A673 (cell line): ENCODE measurements at regions not wholly inside any gene's neighbourhood (a gene's known extent, or its start where the extent isn't known, plus 50 kb on each side); places are given as distances from the start of the nearest gene placed in this dataset.

Experiments used
- BruUV-seq: library from RNA; stranded (reverse); fragments of 400-500 nt; replicated peaks from 2 replicates; lab custom pipeline; 2021; lab: Mats Ljungman, UMichigan
- CTCF ChIA-PET: fragments of 300-600 bp; sonication (Branson Sonifier 250); formaldehyde crosslinking; loops from one replicate; lab custom pipeline; 2022; ENCODE audit warnings: antibody characterized with exemption; lab: Charles Lee
- POLR2A ChIA-PET: fragments of 300-600 bp; sonication (Branson Sonifier 250); formaldehyde crosslinking; loops from one replicate; lab custom pipeline; 2022; ENCODE audit warnings: antibody characterized with exemption; ENCODE audit not compliant: low non-redundant PET; lab: Charles Lee
- DNase-seq: peaks from one replicate; pipeline ENCODE4 v3.0.0-alpha.2; 2015; ENCODE audit warnings: low spot score
- H3K27ac ChIP-seq: fragments of 200-600 bp; sonication (generic); 2 replicates; pipeline ENCODE4 v1.5.1; 2016; ENCODE audit warnings: mixed run types, low read depth, mild to moderate bottlenecking, mixed read lengths, antibody characterized with exemption, low read length; ENCODE audit not compliant: poor library complexity, severe bottlenecking
- H3K27me3 ChIP-seq: fragments of 200-600 bp; sonication (generic); replicated peaks from 2 replicates; pipeline ENCODE4 v1.6.1; 2017; ENCODE audit warnings: mixed run types, low read depth, mild to moderate bottlenecking, mixed read lengths, antibody characterized with exemption, low read length; ENCODE audit not compliant: insufficient read depth, poor library complexity
- H3K36me3 ChIP-seq: fragments of 200-600 bp; sonication (generic); 2 replicates; pipeline ENCODE4 v1.6.1; 2016; ENCODE audit warnings: mixed run types, mild to moderate bottlenecking, mixed read lengths, antibody characterized with exemption, low read length; ENCODE audit not compliant: insufficient read depth, poor library complexity, severe bottlenecking
- H3K4me1 ChIP-seq: fragments of 200-600 bp; sonication (generic); 2 replicates; pipeline ENCODE4 v1.6.1; 2017; ENCODE audit warnings: mixed run types, mild to moderate bottlenecking, mixed read lengths, antibody characterized with exemption, low read length; ENCODE audit not compliant: insufficient read depth, poor library complexity, severe bottlenecking
- H3K4me3 ChIP-seq: fragments of 200-600 bp; sonication (generic); 2 replicates; pipeline ENCODE4 v1.5.1; 2016; ENCODE audit warnings: low read depth, mixed run types, mild to moderate bottlenecking, mixed read lengths, low read length; ENCODE audit not compliant: poor library complexity, severe bottlenecking
- H3K9me3 ChIP-seq: fragments of 200-600 bp; sonication (generic); 2 replicates; pipeline ENCODE4 v1.6.1; 2016; ENCODE audit warnings: mixed run types, low read depth, mild to moderate bottlenecking, mixed read lengths, antibody characterized with exemption, low read length; ENCODE audit not compliant: poor library complexity, severe bottlenecking
- EZH2 ChIP-seq: fragments of 200-600 bp; sonication (generic); IDR thresholded peaks from 2 replicates; pipeline ENCODE4 v1.6.1; 2017; ENCODE audit warnings: borderline replicate concordance, low read depth, mild to moderate bottlenecking, mixed read lengths, antibody characterized with exemption, low read length; ENCODE audit not compliant: poor library complexity, severe bottlenecking
- intact Hi-C: fragments of 100-400 bp; cut with micrococcal nuclease; formaldehyde crosslinking; loops from one replicate; pipeline ENCODE4 v1.10.0; 2022; ENCODE audit not compliant: unreplicated experiment
- TF ChIP-seq, protein P1 (sequence below): fragments of 300-800, 200-600 bp; sonication (generic); conservative IDR thresholded peaks from 2 replicates; pipeline ENCODE4 v1.5.1; 2017; ENCODE audit warnings: low read depth, mild to moderate bottlenecking, antibody characterized with exemption, low read length, moderate library complexity, mixed read lengths

DNA sequence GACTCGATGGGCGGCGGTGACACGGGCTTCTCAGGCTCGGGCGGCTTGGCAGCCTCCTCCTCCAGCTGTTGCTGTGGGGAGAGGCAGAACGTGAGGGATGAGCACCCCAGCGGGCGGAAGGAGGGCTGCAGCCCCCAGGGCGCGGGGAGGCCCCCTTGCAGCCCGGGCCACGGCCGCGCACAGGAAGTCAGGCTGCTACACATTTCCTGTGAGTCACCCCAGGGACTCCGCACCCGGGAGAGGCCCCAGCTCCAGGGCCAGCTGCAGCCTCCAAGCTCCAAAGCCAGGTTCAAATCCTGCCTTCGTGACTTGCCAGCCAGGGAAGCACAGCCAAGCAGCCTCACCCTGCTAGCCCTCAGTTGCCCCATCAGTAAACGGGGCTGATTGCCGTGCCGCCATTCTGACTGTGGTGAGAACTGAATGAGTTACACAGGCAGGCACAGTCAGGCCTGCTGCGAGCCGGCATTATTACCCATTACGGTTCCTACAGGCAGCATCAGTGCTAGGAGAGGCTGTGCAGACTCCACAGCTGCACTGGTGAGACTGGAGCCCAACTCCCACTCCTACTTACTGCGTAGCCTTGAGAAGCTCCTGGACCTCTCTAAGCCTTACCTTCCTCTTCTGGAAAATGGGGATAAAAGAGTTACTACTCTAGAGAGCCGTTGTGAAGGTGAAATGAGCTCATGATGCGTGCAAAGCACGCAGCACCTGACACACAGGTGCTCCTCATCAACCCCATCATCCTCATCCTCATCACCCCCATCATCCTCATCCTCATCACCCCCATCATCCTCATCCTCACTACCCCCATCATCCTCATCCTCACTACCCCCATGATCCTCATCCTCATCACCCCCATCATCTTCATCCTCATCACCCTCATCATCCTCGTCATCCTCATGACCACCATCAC lies 100.9 kb downstream of the NCOR2 start:
- peak; percentile 99 for DNase-seq

DNA sequence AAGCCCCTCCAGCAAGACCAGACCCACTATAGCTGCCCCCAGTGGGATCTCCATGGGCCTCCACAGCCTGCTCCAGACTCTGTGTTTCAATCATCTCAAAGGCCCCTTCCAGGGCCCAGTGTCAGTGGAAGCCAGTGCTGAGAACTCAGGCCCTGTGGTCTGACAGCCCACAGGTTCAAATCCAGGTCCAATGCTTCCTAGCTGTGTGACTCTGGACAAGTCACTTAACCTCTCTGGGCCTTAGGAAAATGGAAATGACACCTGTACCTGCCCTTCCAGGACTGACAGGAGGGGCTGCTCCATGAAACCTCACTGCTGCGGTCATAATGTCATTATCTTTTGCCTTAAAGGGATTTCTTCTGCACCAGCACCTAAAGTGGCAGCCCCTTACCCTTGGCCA lies 101.9 kb downstream of the NCOR2 start:
- H3K27ac ChIP-seq: peak overlapping the region; percentile 82
- POLR2A ChIA-PET: no interaction called here
- CTCF ChIA-PET: interaction anchor here (0.7 kb wide), 1 partner anchor 86 kb away, joined by 3 read pairs; no protein-coding TSS in a partner anchor

More for the DNA sequence above, 100.9 kb downstream of the NCOR2 start:
- H3K36me3 ChIP-seq: peaks cover 37% of the 10 kb centered on the region
- H3K4me3 ChIP-seq: peak overlapping the region; percentile 28
- no peaks in the 10 kb centered on the region for H3K27me3 ChIP-seq
- BruUV-seq: no TSS peak
- no peak for TF ChIP-seq EZH2
- TF ChIP-seq, protein P1, sequence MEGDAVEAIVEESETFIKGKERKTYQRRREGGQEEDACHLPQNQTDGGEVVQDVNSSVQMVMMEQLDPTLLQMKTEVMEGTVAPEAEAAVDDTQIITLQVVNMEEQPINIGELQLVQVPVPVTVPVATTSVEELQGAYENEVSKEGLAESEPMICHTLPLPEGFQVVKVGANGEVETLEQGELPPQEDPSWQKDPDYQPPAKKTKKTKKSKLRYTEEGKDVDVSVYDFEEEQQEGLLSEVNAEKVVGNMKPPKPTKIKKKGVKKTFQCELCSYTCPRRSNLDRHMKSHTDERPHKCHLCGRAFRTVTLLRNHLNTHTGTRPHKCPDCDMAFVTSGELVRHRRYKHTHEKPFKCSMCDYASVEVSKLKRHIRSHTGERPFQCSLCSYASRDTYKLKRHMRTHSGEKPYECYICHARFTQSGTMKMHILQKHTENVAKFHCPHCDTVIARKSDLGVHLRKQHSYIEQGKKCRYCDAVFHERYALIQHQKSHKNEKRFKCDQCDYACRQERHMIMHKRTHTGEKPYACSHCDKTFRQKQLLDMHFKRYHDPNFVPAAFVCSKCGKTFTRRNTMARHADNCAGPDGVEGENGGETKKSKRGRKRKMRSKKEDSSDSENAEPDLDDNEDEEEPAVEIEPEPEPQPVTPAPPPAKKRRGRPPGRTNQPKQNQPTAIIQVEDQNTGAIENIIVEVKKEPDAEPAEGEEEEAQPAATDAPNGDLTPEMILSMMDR: peak; percentile 49
- ChIA-PET POLR2A (no interaction called here), CTCF (interaction anchor here (0.5 to 0.7 kb wide), 2 partner anchors 9 to 85 kb away, joined by 3 read pairs; no protein-coding TSS in a partner anchor)
- intact Hi-C loops: loop anchor here (5.0 kb wide), 2 partner anchors 41 to 144 kb away; no protein-coding TSS in a partner anchor
- H3K27ac ChIP-seq: peak overlapping the region; percentile 82
- peaks cover 52% of the 10 kb centered on the region for H3K4me1 ChIP-seq
- H3K9me3 ChIP-seq: peaks cover 19% of the 10 kb centered on the region

DNA sequence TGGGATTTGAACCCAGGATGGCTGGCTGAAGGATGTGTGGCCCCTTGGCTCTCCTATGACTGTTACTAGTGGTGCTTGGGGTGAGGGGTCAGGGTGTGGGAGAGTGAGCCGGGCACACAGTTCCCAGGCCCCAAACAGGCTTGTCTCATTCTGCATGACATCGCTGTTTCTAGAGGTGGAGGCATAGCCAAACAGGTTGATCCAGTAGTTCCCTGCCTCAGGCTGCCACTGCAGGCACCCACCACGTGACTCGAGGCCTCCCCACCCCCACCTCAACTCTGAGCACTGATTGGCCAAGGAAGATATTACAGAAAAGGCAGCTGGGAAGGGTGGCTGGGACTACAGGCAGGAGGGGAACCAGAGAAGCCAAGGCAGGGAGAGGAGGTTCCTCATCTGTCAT lies 102.6 kb downstream of the NCOR2 start:
- H3K27me3 ChIP-seq: no peaks in the 10 kb centered on the region
- TF ChIP-seq EZH2: no peak
- TF ChIP-seq, protein P1: no peak
- peaks cover 52% of the 10 kb centered on the region for H3K4me1 ChIP-seq
- peak overlapping the region; percentile 82 for H3K27ac ChIP-seq
- H3K9me3 ChIP-seq: peaks cover 15% of the 10 kb centered on the region
- no TSS peak for BruUV-seq
- no peak for DNase-seq
- ChIA-PET CTCF (no interaction called here), POLR2A (no interaction called here)
- intact Hi-C loops: loop anchor here (5.0 kb wide), 4 partner anchors 42 to 297 kb away; partner anchors contain the start of gene NCOR2
- H3K36me3 ChIP-seq: peaks cover 30% of the 10 kb centered on the region
- H3K4me3 ChIP-seq: no peak overlapping the region

More for the DNA sequence above, 101.9 kb downstream of the NCOR2 start:
- H3K27me3 ChIP-seq: no peaks in the 10 kb centered on the region
- H3K36me3 ChIP-seq: peaks cover 28% of the 10 kb centered on the region
- TSS peak; percentile 47 for BruUV-seq
- peak overlapping the region; percentile 28 for H3K4me3 ChIP-seq
- H3K4me1 ChIP-seq: peaks cover 52% of the 10 kb centered on the region
- peaks cover 18% of the 10 kb centered on the region for H3K9me3 ChIP-seq
- no peak for DNase-seq
- TF ChIP-seq EZH2: no peak
- TF ChIP-seq, protein P1: no peak
- intact Hi-C loops: loop anchor here (5.0 kb wide), 2 partner anchors 42 to 143 kb away; no protein-coding TSS in a partner anchor
